Pancreas (tissue), 10 donors: ENCODE measurements at regions not wholly inside any gene's neighbourhood (a gene's known extent, or its start where the extent isn't known, plus 50 kb on each side); places are given as distances from the start of the nearest gene placed in this dataset.

Source experiments
- ATAC-seq, 4 donors: fragments of 200-7000 bp; cut with Tn5 transposase; one replicate each; pipeline versions ENCODE4 v1.8.0 to v1.9.1; 2020; ENCODE audit warnings: mild to moderate bottlenecking in 4 of 4, moderate library complexity in 4 of 4
- DNase-seq, 6 donors: peaks; one replicate each; pipeline ENCODE4 v3.0.0-alpha.2; 2020
- FAIRE-seq: peaks from 2 replicates; lab custom pipeline; 2012; peaks lifted over from hg19 to GRCh38; lab: Jason Lieb, UNC
- H3K27ac ChIP-seq, 4 donors: fragments of 200-600 bp; sonication (generic); 1 replicate in 3 of 4; 2 replicates in 1 of 4; pipeline versions ENCODE4 v1.5.0 to v1.8.0; 2020
- H3K27me3 ChIP-seq, 4 donors: fragments of 200-600 bp; one replicate each; pipeline ENCODE4 v1.8.0; 2021
- H3K36me3 ChIP-seq, 3 donors: fragments of 200-600 bp; sonication (generic) in 1 of 3; one replicate each; pipeline versions ENCODE4 v1.5.0 to v1.8.0; 2020 to 2021
- H3K4me1 ChIP-seq, 3 donors: fragments of 200-600 bp; one replicate each; pipeline ENCODE4 v1.8.0; 2021
- H3K4me3 ChIP-seq, 4 donors: fragments of 200-600 bp; sonication (generic) in 2 of 4; one replicate each; pipeline versions ENCODE4 v1.5.0 to v1.8.0; 2020 to 2021
- H3K9me3 ChIP-seq, 4 donors: fragments of 200-600 bp; one replicate each; pipeline ENCODE4 v1.8.0; 2021
- WGBS, 2 donors: extraction: QIAGEN DNeasy Blood & Tissue Kit; methylation state at CpG; one replicate each; pipeline ENCODE4 v1.1.7; 2013; 5-methylcytosine and 5-hydroxymethylcytosine counted together
- intact Hi-C, 3 donors: fragments of 100-400 bp; cut with DNase I; formaldehyde crosslinking; loops; one replicate each; pipeline versions ENCODE4 v1.11.1 to v1.14.2; 2022
- TF ChIP-seq, protein P1 (sequence below), 4 donors: fragments of 200-600 bp; sonication (generic) in 3 of 4; IDR thresholded peaks; one replicate each; pipeline versions ENCODE4 v1.5.0 to v1.8.0; 2021; ENCODE audit warnings: antibody characterized with exemption in 4 of 4
- donor health status: healthy with polysubstance abuse.
- donor health status: DM: no; HTN: no; CAD: no; lungs with moderate emphysema.
- donor health status: DM: no; HTN: no; CAD: no.
- donor health status: control.
- donor health status: control.
- donor health status: Bipolar disorder and iron deficiency.
- donor health status: DM: yes; HTN: yes; CAD: no.
- donor health status: DM: no; HTN: no; CAD: no.
- donor health status: DM: no; HTN: no; CAD: no.
- donor health status: DM: yes; HTN: yes; CAD: no.

DNA sequence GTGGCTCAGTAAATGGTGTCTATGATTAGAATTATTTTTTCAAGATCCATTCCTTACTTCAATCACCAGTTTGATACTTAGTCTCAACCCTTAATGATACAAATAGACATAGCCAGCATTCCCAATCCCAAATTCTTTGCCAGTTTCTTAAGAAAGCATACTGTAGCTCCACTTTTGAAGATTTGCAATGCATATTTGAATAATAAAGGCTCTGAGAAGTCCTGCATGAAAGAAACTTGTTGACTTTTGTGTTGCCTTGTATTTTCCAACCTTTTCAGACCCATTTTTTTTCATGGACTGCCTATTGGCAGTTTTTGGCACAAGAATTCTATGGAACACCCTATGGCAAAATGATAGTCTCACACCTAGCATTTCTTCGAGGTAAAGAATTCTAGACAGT lies 215.6 kb upstream of the CHD6 start:
- TF ChIP-seq, protein P1, sequence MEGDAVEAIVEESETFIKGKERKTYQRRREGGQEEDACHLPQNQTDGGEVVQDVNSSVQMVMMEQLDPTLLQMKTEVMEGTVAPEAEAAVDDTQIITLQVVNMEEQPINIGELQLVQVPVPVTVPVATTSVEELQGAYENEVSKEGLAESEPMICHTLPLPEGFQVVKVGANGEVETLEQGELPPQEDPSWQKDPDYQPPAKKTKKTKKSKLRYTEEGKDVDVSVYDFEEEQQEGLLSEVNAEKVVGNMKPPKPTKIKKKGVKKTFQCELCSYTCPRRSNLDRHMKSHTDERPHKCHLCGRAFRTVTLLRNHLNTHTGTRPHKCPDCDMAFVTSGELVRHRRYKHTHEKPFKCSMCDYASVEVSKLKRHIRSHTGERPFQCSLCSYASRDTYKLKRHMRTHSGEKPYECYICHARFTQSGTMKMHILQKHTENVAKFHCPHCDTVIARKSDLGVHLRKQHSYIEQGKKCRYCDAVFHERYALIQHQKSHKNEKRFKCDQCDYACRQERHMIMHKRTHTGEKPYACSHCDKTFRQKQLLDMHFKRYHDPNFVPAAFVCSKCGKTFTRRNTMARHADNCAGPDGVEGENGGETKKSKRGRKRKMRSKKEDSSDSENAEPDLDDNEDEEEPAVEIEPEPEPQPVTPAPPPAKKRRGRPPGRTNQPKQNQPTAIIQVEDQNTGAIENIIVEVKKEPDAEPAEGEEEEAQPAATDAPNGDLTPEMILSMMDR (IDR thresholded peaks at IDR 0.05): no peak
- H3K36me3 ChIP-seq: no peaks in the 10 kb centered on the region
- H3K4me3 ChIP-seq: no peak overlapping the region
- H3K9me3 ChIP-seq: no peaks in the 10 kb centered on the region
- intact Hi-C loops: no loop called here
- H3K4me1 ChIP-seq: no peaks in the 10 kb centered on the region
- 71 to 90% methylated on average over 1 of the region's 1 CpG for WGBS, 2 donors
- no peak for DNase-seq
- no peak overlapping the region for H3K27ac ChIP-seq
- peaks cover 0 to 2% (median 0%) of the 10 kb centered on the region in 4 donors for H3K27me3 ChIP-seq
- no peak for FAIRE-seq
- no peak for ATAC-seq

DNA sequence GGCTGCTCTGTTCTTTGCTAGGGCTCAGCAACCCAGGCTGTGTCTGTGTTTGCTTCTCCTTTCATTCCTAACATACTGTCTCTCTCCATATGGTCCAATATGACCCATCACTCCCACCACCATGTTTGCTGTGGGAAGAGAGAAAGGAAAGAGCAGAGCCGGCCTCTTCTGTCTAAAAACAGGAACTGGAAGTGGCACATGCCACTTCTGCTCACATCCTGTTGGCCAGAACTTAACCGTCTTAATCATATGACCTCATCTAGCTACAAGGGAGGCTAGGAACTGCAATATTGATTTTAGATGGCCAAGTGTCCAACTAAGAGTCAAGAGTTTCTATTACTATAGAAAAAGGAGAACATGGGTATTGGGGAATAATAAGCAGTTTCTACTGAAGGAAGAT lies 212.5 kb upstream of the CHD6 start:
- Histone ChIP-seq H3K4me3 (no peak overlapping the region), H3K4me1 (no peaks in the 10 kb centered on the region), H3K36me3 (no peaks in the 10 kb centered on the region), H3K27me3 (peaks cover 0 to 11% (median 0%) of the 10 kb centered on the region in 4 donors), H3K9me3 (no peaks in the 10 kb centered on the region), H3K27ac (no peak overlapping the region)
- WGBS, 2 donors: 46 to 65% methylated on average over 2 of the region's 2 CpGs
- ATAC-seq (no peak), DNase-seq (no peak), FAIRE-seq (no peak)
- TF ChIP-seq, protein P1 (IDR thresholded peaks at IDR 0.05): no peak
- intact Hi-C loops: no loop called here

DNA sequence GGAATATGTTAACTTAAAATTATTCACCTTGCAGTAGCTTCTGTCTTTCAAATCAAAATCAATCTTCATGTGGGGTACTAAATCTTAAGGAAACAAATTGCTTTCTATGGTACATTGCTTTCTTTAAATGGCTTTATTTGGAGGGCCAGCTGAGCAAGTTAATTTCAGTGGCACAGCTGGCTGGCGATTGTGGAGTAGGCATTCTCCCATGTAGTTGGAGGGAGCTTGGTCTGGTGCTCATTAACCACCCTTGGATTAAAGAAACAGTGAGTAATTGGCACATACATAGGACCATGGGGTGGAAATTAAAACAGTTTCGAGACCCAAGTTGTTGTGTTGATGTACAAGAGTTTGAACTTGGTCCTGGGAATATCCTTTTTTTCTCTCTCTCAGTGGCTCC lies 201.3 kb upstream of the CHD6 start:
- 45 to 54% methylated on average over 2 of the region's 2 CpGs for WGBS, 2 donors
- Histone ChIP-seq H3K4me1 (no peaks in the 10 kb centered on the region), H3K27me3 (peaks cover 0 to 3% (median 0%) of the 10 kb centered on the region in 4 donors), H3K27ac (no peak overlapping the region), H3K36me3 (no peaks in the 10 kb centered on the region), H3K4me3 (no peak overlapping the region), H3K9me3 (no peaks in the 10 kb centered on the region)
- DNase-seq (no peak), FAIRE-seq (no peak), ATAC-seq (no peak)
- intact Hi-C loops: no loop called here
- TF ChIP-seq, protein P1 (IDR thresholded peaks at IDR 0.05): no peak

DNA sequence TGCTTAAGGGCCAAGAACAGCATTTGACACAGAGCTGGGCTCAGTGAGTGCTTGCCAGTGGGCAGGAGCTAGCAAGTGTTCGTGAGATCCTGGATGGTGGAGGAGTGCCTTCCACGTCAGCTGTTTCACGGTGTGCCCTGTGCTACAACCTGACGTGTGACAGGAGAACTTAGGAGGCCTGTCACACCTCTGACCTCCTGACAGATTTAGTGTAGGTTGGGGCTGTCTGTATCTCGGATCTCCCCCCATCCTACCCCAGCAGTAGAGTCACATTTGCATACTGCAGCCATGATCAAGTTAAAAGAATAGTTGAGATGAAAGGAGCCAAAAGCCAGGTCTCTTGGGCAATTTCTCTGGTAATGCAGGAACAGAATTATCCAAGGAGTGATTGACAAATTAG lies 200.8 kb upstream of the CHD6 start:
- no peak for FAIRE-seq

DNA sequence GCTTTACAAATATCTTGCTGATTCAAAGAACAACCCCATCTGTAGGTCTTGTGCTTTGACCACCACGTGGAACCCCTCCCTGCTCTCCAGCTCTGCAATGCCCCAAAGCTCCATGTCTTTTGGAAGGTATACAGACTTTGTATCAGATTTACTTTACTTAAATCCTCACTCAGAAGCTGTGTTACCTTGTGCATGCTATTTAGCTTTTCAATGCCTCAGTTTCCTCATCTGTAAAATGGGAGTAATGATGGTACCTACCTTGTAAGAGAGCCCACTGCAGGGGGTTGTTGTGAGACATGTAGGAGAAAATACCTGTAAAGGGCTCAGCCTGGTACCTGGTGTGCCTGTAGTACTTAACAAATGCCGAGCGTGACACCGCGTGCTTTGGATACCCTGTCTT lies 200.2 kb upstream of the CHD6 start:
- no peaks in the 10 kb centered on the region for H3K4me1 ChIP-seq
- intact Hi-C loops: no loop called here
- peaks cover 0 to 3% (median 0%) of the 10 kb centered on the region in 4 donors for H3K27me3 ChIP-seq
- FAIRE-seq: no peak
- no peak overlapping the region for H3K4me3 ChIP-seq
- 74 to 79% methylated on average over 5 of the region's 5 CpGs for WGBS, 2 donors
- H3K27ac ChIP-seq: no peak overlapping the region
- H3K9me3 ChIP-seq: no peaks in the 10 kb centered on the region
- no peak for ATAC-seq
- DNase-seq: no peak
- TF ChIP-seq, protein P1 (IDR thresholded peaks at IDR 0.05): no peak
- no peaks in the 10 kb centered on the region for H3K36me3 ChIP-seq

More for the DNA sequence above, 200.8 kb upstream of the CHD6 start:
- H3K27me3 ChIP-seq: peaks cover 0 to 3% (median 0%) of the 10 kb centered on the region in 4 donors
- H3K36me3 ChIP-seq: no peaks in the 10 kb centered on the region
- H3K4me3 ChIP-seq: no peak overlapping the region
- TF ChIP-seq, protein P1 (IDR thresholded peaks at IDR 0.05): no peak
- H3K27ac ChIP-seq: no peak overlapping the region
- intact Hi-C loops: no loop called here
- ATAC-seq (no peak), DNase-seq (no peak)
- WGBS, 2 donors: 37 to 47% methylated on average over 5 of the region's 5 CpGs
- H3K9me3 ChIP-seq: no peaks in the 10 kb centered on the region
- H3K4me1 ChIP-seq: no peaks in the 10 kb centered on the region
